ENCODE measurements at regions not wholly inside any gene's neighbourhood (a gene's known extent, or its start where the extent isn't known, plus 50 kb on each side); places are given as distances from the start of the nearest gene placed in this dataset.

DNA sequence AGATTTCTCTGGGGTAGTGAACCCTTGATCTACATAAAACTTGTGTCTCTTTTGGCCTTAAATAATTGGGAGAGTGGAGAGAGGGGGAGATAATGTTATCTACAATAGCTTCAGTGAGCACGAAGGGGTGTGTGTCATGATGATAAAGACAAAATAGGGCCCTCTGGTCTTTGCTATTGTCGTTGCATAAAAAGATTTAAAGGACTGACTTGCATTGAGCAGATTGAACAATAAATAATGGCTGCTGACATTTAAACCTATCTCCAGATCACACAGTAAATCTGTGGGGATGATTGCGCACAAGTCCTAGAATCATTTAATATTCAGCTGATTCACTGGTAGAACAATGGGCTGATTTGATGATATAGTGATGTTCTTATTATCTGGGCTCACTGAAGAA, 71.3 kb upstream of the GAP43 start:
- no peak for DNase-seq
- Mint-ChIP-seq H3K4me1 (no peaks in the 10 kb centered on the region), H3K27ac (no peak overlapping the region), H3K4me3 (no peak overlapping the region), H3K36me3 (ENCODE audit: low read depth) (no peaks in the 10 kb centered on the region), H3K9me3 (no peaks in the 10 kb centered on the region), H3K27me3 (peaks cover 8% of the 10 kb centered on the region)
- ChIA-PET POLR2A (no interaction called here), CTCF (no interaction called here)

GRCh38 chr3:115553796-115554486, 69.4 kb upstream of the GAP43 start:
- no peaks in the 10 kb centered on the region for H3K36me3 Mint-ChIP-seq (ENCODE audit: low read depth)
- no peak for DNase-seq
- no peak overlapping the region for H3K27ac Mint-ChIP-seq
- no peaks in the 10 kb centered on the region for H3K9me3 Mint-ChIP-seq
- H3K4me3 Mint-ChIP-seq, result no peak overlapping the region
- peaks cover 6% of the 10 kb centered on the region for H3K27me3 Mint-ChIP-seq
- CTCF ChIA-PET, result no interaction called here
- POLR2A ChIA-PET, result no interaction called here
- H3K4me1 Mint-ChIP-seq, result no peaks in the 10 kb centered on the region

DNA sequence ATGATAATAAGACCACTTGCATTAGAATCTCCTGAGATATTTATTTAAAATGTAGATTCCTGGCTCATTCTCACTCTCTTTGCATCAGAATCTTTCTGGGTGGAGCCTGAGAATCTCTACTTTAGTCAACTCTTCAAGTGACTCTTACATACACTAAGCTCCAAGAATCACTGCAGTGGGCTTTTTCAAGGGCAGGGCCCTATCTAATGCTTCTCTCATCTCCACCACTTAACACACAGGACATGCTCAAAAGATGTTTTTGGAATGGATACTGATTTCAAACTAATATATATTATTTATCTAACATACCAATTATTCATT, 68.9 kb upstream of the GAP43 start:
- no peak overlapping the region for H3K27ac Mint-ChIP-seq

DNA sequence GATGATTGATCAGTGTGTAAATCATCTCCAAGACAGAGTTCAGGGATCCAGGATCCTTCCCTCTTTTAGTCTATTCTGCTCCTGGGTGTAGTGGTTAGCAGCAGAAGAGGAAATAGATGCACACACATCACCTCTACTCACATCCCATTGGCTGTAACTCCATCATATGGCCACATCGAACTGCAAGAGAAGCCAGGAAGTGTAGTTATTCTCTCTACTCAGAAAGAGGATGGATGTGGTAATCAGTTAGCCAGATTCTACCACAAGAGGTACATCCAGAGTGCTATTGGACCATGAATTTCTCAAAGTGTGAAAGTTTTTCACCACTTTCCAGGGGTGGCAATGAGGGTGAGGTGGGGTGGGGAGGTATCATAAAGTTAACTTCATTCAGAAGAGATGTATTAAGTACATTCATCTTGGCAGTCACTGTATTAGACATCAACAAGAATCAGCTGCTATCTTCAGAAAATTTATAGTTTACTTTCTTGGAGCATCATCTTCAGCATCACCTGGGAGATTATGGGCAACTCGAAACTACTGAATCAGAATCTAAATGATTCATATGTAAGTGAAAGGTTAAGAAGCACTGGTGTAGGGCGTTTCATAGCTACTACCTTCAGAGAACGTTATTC, 60.6 kb upstream of the GAP43 start:
- H3K27ac Mint-ChIP-seq, result no peak overlapping the region
- no peaks in the 10 kb centered on the region for H3K9me3 Mint-ChIP-seq
- DNase-seq, result no peak
- H3K36me3 Mint-ChIP-seq (ENCODE audit: low read depth), result no peaks in the 10 kb centered on the region
- ChIA-PET POLR2A (no interaction called here), CTCF (interaction anchor here (0.8 to 1.5 kb wide), 2 partner anchors 13 to 191 kb away, joined by 3 read pairs; no protein-coding TSS in a partner anchor)
- H3K27me3 Mint-ChIP-seq, result peaks cover 2% of the 10 kb centered on the region
- H3K4me3 Mint-ChIP-seq, result no peak overlapping the region
- H3K4me1 Mint-ChIP-seq, result peaks cover 9% of the 10 kb centered on the region

More for the DNA sequence above, 68.9 kb upstream of the GAP43 start:
- Mint-ChIP-seq H3K36me3 (ENCODE audit: low read depth) (no peaks in the 10 kb centered on the region), H3K4me3 (no peak overlapping the region), H3K9me3 (no peaks in the 10 kb centered on the region), H3K4me1 (no peaks in the 10 kb centered on the region), H3K27me3 (peaks cover 6% of the 10 kb centered on the region)
- DNase-seq, result no peak
- ChIA-PET CTCF (no interaction called here), POLR2A (no interaction called here)

GRCh38 chr3:115563984-115564383, 59.3 kb upstream of the GAP43 start:
- DNase-seq, result no peak
- Mint-ChIP-seq H3K27me3 (peaks cover 2% of the 10 kb centered on the region), H3K9me3 (no peaks in the 10 kb centered on the region), H3K4me1 (peaks cover 9% of the 10 kb centered on the region), H3K27ac (no peak overlapping the region), H3K36me3 (ENCODE audit: low read depth) (no peaks in the 10 kb centered on the region), H3K4me3 (no peak overlapping the region)
- ChIA-PET POLR2A (no interaction called here), CTCF (no interaction called here)

GRCh38 chr3:115571413-115571812, 51.9 kb upstream of the GAP43 start:
- Mint-ChIP-seq H3K4me3 (no peak overlapping the region), H3K9me3 (no peaks in the 10 kb centered on the region), H3K4me1 (no peaks in the 10 kb centered on the region), H3K27me3 (peaks cover 4% of the 10 kb centered on the region), H3K36me3 (ENCODE audit: low read depth) (no peaks in the 10 kb centered on the region), H3K27ac (no peak overlapping the region)
- DNase-seq, result no peak
- ChIA-PET CTCF (no interaction called here), POLR2A (no interaction called here)

Data from activated CD4-positive, alpha-beta T cell treated with anti-CD3 and anti-CD28 coated beads, Interleukin-2, amount 10 ng/mL, durations not matched to agents 7 days and 5 days (primary cell).